ENCODE measurements at regions not wholly inside any gene's neighbourhood (a gene's known extent, or its start where the extent isn't known, plus 50 kb on each side); places are given as distances from the start of the nearest gene placed in this dataset.

GRCh38 chr1:73898540-73898939 lies 299.4 kb downstream of the LRRIQ3 start:
- TF ChIP-seq, protein P1, sequence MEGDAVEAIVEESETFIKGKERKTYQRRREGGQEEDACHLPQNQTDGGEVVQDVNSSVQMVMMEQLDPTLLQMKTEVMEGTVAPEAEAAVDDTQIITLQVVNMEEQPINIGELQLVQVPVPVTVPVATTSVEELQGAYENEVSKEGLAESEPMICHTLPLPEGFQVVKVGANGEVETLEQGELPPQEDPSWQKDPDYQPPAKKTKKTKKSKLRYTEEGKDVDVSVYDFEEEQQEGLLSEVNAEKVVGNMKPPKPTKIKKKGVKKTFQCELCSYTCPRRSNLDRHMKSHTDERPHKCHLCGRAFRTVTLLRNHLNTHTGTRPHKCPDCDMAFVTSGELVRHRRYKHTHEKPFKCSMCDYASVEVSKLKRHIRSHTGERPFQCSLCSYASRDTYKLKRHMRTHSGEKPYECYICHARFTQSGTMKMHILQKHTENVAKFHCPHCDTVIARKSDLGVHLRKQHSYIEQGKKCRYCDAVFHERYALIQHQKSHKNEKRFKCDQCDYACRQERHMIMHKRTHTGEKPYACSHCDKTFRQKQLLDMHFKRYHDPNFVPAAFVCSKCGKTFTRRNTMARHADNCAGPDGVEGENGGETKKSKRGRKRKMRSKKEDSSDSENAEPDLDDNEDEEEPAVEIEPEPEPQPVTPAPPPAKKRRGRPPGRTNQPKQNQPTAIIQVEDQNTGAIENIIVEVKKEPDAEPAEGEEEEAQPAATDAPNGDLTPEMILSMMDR (IDR thresholded peaks at IDR 0.05): no peak
- TF ChIP-seq EZH2 (IDR thresholded peaks at IDR 0.05; ENCODE audit: borderline replicate concordance, insufficient read depth, low read depth, low read length, poor library complexity, severe bottlenecking): no peak

Data from B cell (primary cell).